ENCODE measurements at regions not wholly inside any gene's neighbourhood (a gene's known extent, or its start where the extent isn't known, plus 50 kb on each side); places are given as distances from the start of the nearest gene placed in this dataset.

DNA sequence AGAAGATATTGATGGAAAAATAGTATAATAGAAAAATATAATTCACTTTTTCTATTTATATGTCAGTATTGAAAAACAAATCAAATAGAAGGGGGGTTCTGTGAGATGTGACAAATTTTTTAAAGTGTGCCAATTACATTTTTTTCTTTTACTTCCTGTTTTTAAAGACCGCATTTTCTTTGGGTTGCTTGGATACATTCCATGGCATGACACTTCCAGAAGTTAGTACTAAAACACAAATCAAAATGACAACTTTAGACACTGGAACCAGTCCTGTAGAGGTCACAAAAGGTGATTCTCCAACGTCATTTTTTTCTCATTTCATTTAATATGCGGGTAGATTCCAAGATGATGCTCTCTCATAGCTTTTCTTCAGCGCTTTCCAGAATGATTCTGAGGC is 116.2 kb upstream of the GNPDA2 start:
- no peaks in the 10 kb centered on the region for H3K9me3 Mint-ChIP-seq
- H3K4me1 Mint-ChIP-seq (ENCODE audit: low read depth): no peaks in the 10 kb centered on the region
- no peak for ATAC-seq
- no peak for DNase-seq
- no peak overlapping the region for H3K4me3 Mint-ChIP-seq
- no peaks in the 10 kb centered on the region for H3K36me3 Mint-ChIP-seq (ENCODE audit: insufficient read depth)
- H3K27me3 Mint-ChIP-seq (ENCODE audit: low read depth): no peaks in the 10 kb centered on the region

DNA sequence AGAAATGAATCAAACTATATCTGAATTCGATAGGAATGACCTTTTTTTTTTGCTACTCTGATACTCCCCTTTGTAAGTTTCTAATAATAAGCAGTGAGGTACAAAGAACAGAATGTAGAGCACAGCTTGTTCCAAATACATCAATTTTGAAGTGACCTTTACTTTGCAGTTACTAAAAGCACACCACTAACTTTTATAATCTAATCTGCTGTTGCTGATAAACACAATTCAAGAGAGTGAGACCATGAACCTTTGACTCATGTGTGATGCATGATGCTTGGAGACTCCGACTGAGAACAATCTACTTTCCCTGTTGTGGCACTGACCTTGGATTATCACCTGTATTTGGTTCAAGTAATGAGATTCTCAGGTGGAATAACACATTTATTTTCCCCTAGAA is 91.6 kb upstream of the GNPDA2 start:
- Mint-ChIP-seq H3K9me3 (peaks cover 9% of the 10 kb centered on the region), H3K4me3 (no peak overlapping the region), H3K4me1 (ENCODE audit: low read depth) (no peaks in the 10 kb centered on the region), H3K27me3 (ENCODE audit: low read depth) (peaks cover 9% of the 10 kb centered on the region), H3K36me3 (ENCODE audit: insufficient read depth) (no peaks in the 10 kb centered on the region)
- DNase-seq (no peak), ATAC-seq (no peak)

GRCh38 chr4:44806071-44806470 is 79.7 kb upstream of the GNPDA2 start:
- H3K9me3 Mint-ChIP-seq: no peaks in the 10 kb centered on the region
- H3K4me1 Mint-ChIP-seq (ENCODE audit: low read depth): peaks cover 7% of the 10 kb centered on the region
- ATAC-seq: no peak
- DNase-seq: no peak
- H3K4me3 Mint-ChIP-seq: no peak overlapping the region
- no peaks in the 10 kb centered on the region for H3K36me3 Mint-ChIP-seq (ENCODE audit: insufficient read depth)
- no peaks in the 10 kb centered on the region for H3K27me3 Mint-ChIP-seq (ENCODE audit: low read depth)

DNA sequence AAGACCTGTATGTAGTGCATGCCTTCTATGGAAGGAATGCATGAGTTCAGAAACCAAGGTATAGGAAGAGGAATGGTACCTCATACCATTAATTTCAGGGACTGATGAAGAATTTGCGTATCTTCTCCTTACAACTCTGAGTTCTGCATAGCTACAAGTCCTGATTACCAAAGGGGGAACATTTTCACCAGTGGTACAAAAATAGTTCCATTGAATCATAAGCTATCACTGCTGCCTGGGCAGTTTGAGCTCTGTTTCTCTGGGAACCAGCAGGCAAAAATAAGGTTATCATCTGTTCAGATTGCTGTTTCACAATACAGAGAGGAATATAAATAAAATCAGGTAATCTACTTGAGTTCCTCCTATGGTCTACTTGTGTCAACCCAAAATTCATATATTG is 77.9 kb upstream of the GNPDA2 start:
- no peak for ATAC-seq
- Mint-ChIP-seq H3K4me3 (no peak overlapping the region), H3K4me1 (ENCODE audit: low read depth) (peaks cover 7% of the 10 kb centered on the region), H3K36me3 (ENCODE audit: insufficient read depth) (no peaks in the 10 kb centered on the region), H3K27me3 (ENCODE audit: low read depth) (no peaks in the 10 kb centered on the region), H3K9me3 (peaks cover 3% of the 10 kb centered on the region)
- no peak for DNase-seq

DNA sequence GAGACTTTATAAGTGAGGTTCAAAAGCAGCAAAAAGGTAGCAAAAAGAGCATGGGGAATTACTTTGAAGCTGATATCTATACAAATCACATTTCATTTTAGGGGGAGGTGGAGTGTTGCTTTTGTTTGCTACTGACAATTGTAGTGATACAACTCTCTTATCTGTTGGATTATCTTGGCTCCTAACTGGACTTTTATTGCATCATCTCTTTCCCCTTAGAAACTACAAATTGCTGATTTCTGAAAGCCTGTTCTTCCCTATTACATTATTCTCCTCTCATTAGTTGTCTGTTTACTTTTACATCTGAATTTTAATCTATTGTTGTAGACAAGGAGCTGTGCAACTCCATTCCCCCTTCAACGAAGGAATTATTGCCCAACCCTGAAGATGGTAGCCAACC is 75.0 kb upstream of the GNPDA2 start:
- ATAC-seq: no peak
- Mint-ChIP-seq H3K9me3 (peaks cover 18% of the 10 kb centered on the region), H3K4me1 (ENCODE audit: low read depth) (peaks cover 3% of the 10 kb centered on the region)

DNA sequence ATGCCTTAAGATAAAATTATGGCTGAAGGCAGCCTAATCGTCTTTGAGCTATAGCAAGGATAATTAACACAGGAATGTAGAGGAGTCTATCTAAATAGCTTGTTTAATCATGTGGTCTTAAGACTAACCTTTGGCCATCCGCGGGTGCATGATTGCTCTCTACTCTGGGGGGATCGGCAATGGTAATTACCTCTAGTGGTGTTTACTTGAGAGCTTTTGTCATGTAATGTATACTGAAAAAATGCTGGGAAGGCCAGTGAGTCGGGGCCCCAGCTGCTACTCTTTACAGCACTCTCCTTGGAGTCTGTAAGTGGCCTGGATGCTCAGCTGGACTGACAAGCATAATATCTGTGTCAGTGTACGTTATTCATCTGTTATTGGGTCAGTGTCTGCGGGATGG is 65.5 kb upstream of the GNPDA2 start:
- no peaks in the 10 kb centered on the region for H3K27me3 Mint-ChIP-seq (ENCODE audit: low read depth)
- no peaks in the 10 kb centered on the region for H3K4me1 Mint-ChIP-seq (ENCODE audit: low read depth)
- H3K9me3 Mint-ChIP-seq: peaks cover 5% of the 10 kb centered on the region
- H3K4me3 Mint-ChIP-seq: no peak overlapping the region
- no peaks in the 10 kb centered on the region for H3K36me3 Mint-ChIP-seq (ENCODE audit: insufficient read depth)
- DNase-seq (no peak), ATAC-seq (no peak)

More for the DNA sequence above, 75.0 kb upstream of the GNPDA2 start:
- H3K27me3 Mint-ChIP-seq (ENCODE audit: low read depth): no peaks in the 10 kb centered on the region
- H3K4me3 Mint-ChIP-seq: no peak overlapping the region
- H3K36me3 Mint-ChIP-seq (ENCODE audit: insufficient read depth): no peaks in the 10 kb centered on the region
- no peak for DNase-seq

DNA sequence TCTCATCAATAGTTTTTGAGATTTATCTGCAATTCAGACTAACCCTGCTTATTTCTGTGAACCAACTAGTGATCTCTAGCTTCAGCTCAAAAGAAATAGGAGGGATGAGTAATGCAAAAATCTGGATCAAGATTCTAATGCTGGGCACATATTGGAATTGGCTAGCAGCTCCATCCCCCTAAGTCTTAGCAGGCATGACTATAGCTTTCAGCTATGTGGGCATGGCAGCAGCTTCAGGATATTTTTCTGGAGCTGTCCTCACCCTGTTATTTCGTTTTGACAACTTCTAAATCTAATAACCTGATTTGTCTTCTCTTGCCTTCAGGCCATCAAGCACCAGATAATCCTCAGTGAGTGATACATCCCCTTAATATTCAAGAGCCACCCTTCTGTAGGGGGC is 50.8 kb upstream of the GNPDA2 start:
- DNase-seq (no peak), ATAC-seq (no peak)
- Mint-ChIP-seq H3K9me3 (peaks cover 4% of the 10 kb centered on the region), H3K4me3 (no peak overlapping the region), H3K27me3 (ENCODE audit: low read depth) (no peaks in the 10 kb centered on the region), H3K36me3 (ENCODE audit: insufficient read depth) (no peaks in the 10 kb centered on the region), H3K4me1 (ENCODE audit: low read depth) (no peaks in the 10 kb centered on the region)

All from activated T-cell treated with anti-CD3 and anti-CD28 coated beads, Interleukin-2, amount 50 U/mL, for 4 hours (primary cell).